ENCODE measurements at regions not wholly inside any gene's neighbourhood (a gene's known extent, or its start where the extent isn't known, plus 50 kb on each side); places are given as distances from the start of the nearest gene placed in this dataset.

DNA sequence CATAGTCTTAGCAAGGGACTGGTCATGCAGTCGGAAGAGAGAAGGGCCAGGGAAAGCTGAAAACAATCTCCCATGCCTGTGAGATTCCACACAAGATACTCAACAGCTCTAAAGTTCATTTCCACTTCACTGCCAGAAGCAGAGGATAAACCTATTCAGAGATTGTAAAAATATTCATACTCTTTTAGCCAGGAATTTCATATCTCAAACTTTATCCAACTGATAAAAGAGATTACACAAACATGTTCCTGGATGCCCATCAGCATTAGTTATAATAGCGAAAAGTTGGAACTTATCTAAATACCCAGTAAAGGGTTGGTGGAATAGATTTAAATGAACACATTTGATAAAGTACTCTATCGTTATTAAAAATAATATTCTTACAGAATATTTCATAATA is 75.2 kb upstream of the ARHGEF3 start:
- H4K20me1 ChIP-seq (ENCODE audit: insufficient read depth, low read length) = no peaks in the 10 kb centered on the region
- peaks cover 19% of the 10 kb centered on the region for H3K79me2 ChIP-seq (ENCODE audit: insufficient read depth, low read length)
- peaks cover 11% of the 10 kb centered on the region; the same call in 1 of the 2 replicates for H3K36me3 ChIP-seq (ENCODE audit: insufficient read depth, low read length)
- H3K4me2 ChIP-seq (ENCODE audit: insufficient read depth, low read length) = no peak overlapping the region
- no peak overlapping the region for H3K9ac ChIP-seq (ENCODE audit: low read depth, low read length)
- H3K27ac ChIP-seq (ENCODE audit: low read length) = no peak overlapping the region
- no peak overlapping the region for H2AFZ ChIP-seq (ENCODE audit: low read depth, low read length)
- no peak overlapping the region for H3K4me3 ChIP-seq (ENCODE audit: low read depth in 1 of 2, low read length in 2 of 2)
- H3K9me3 ChIP-seq (ENCODE audit: insufficient read depth, low read length, severe bottlenecking) = no peaks in the 10 kb centered on the region
- no peak for DNase-seq
- no peak for ATAC-seq (ENCODE audit: insufficient read depth, low read depth)
- H3K4me1 ChIP-seq (ENCODE audit: insufficient read depth, low read length) = no peaks in the 10 kb centered on the region
- no peak for TF ChIP-seq EZH2 (IDR thresholded peaks at IDR 0.05; ENCODE audit: borderline replicate concordance, low read depth, low read length, severe bottlenecking)
- TF ChIP-seq, protein P1, sequence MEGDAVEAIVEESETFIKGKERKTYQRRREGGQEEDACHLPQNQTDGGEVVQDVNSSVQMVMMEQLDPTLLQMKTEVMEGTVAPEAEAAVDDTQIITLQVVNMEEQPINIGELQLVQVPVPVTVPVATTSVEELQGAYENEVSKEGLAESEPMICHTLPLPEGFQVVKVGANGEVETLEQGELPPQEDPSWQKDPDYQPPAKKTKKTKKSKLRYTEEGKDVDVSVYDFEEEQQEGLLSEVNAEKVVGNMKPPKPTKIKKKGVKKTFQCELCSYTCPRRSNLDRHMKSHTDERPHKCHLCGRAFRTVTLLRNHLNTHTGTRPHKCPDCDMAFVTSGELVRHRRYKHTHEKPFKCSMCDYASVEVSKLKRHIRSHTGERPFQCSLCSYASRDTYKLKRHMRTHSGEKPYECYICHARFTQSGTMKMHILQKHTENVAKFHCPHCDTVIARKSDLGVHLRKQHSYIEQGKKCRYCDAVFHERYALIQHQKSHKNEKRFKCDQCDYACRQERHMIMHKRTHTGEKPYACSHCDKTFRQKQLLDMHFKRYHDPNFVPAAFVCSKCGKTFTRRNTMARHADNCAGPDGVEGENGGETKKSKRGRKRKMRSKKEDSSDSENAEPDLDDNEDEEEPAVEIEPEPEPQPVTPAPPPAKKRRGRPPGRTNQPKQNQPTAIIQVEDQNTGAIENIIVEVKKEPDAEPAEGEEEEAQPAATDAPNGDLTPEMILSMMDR (IDR thresholded peaks at IDR 0.05; ENCODE audit: borderline replicate concordance, extremely low read depth, low read length, poor library complexity, severe bottlenecking) = no peak
- H3K27me3 ChIP-seq (ENCODE audit: insufficient read depth, low read length, poor library complexity) = no peaks in the 10 kb centered on the region

DNA sequence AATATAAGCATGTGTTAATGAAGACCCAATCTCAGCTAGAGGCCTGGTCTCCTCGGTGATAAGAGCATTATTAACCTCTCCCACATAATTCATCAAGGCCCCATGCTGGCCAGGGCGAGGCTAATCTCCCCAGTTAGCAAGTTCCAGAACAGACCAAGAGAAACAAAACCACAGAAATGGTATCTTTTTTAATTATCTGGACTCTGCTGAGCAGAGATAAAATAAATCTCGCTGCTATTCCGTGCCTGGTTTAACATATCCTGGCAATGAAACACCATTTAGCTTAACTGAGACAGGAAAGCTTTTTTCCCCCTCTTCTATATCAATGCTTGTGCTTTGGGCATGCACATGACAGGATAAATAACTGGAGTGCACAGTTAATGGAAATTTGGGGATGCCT is 72.5 kb upstream of the ARHGEF3 start:
- Histone ChIP-seq H4K20me1 (ENCODE audit: insufficient read depth, low read length) (no peaks in the 10 kb centered on the region), H2AFZ (ENCODE audit: low read depth, low read length) (no peak overlapping the region), H3K4me3 (ENCODE audit: low read depth in 1 of 2, low read length in 2 of 2) (no peak overlapping the region), H3K4me2 (ENCODE audit: insufficient read depth, low read length) (no peak overlapping the region), H3K9ac (ENCODE audit: low read depth, low read length) (no peak overlapping the region), H3K36me3 (ENCODE audit: insufficient read depth, low read length) (no peaks in the 10 kb centered on the region), H3K27ac (ENCODE audit: low read length) (no peak overlapping the region), H3K27me3 (ENCODE audit: insufficient read depth, low read length, poor library complexity) (no peaks in the 10 kb centered on the region), H3K9me3 (ENCODE audit: insufficient read depth, low read length, severe bottlenecking) (no peaks in the 10 kb centered on the region), H3K79me2 (ENCODE audit: insufficient read depth, low read length) (peaks cover 19% of the 10 kb centered on the region), H3K4me1 (ENCODE audit: insufficient read depth, low read length) (no peaks in the 10 kb centered on the region)
- TF ChIP-seq, protein P1 (IDR thresholded peaks at IDR 0.05; ENCODE audit: borderline replicate concordance, extremely low read depth, low read length, poor library complexity, severe bottlenecking) = no peak
- TF ChIP-seq EZH2 (IDR thresholded peaks at IDR 0.05; ENCODE audit: borderline replicate concordance, low read depth, low read length, severe bottlenecking) = no peak
- DNase-seq (no peak), ATAC-seq (ENCODE audit: insufficient read depth, low read depth) (no peak)

DNA sequence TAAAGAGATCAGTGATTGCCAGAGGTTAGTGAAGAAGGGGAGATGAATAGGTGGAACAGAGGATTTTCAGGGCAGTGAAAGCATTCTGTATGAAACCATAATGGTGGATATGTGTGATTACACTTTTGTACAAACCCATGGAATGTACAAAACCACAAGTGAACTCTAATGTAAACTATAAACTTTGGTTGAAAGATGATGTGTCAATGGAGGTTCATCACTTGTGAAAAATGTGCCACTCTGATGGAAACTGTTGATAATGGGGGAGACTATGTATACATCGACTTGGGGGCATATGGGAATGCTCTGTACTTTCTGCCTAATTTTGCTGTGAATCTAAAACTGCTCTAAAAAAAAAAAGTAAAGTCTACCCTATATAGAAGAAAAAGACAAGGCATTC is 68.7 kb upstream of the ARHGEF3 start:
- no peaks in the 10 kb centered on the region for H3K36me3 ChIP-seq (ENCODE audit: insufficient read depth, low read length)
- DNase-seq = no peak
- no peaks in the 10 kb centered on the region for H3K4me1 ChIP-seq (ENCODE audit: insufficient read depth, low read length)
- no peak for ATAC-seq (ENCODE audit: insufficient read depth, low read depth)
- TF ChIP-seq, protein P1 (IDR thresholded peaks at IDR 0.05; ENCODE audit: borderline replicate concordance, extremely low read depth, low read length, poor library complexity, severe bottlenecking) = no peak
- TF ChIP-seq EZH2 (IDR thresholded peaks at IDR 0.05; ENCODE audit: borderline replicate concordance, low read depth, low read length, severe bottlenecking) = no peak
- no peaks in the 10 kb centered on the region for H3K9me3 ChIP-seq (ENCODE audit: insufficient read depth, low read length, severe bottlenecking)
- peaks cover 17% of the 10 kb centered on the region for H3K79me2 ChIP-seq (ENCODE audit: insufficient read depth, low read length)
- no peak overlapping the region for H3K9ac ChIP-seq (ENCODE audit: low read depth, low read length)
- H3K27ac ChIP-seq (ENCODE audit: low read length) = no peak overlapping the region
- no peaks in the 10 kb centered on the region for H3K27me3 ChIP-seq (ENCODE audit: insufficient read depth, low read length, poor library complexity)
- no peak overlapping the region for H3K4me3 ChIP-seq (ENCODE audit: low read depth in 1 of 2, low read length in 2 of 2)
- no peak overlapping the region for H2AFZ ChIP-seq (ENCODE audit: low read depth, low read length)
- no peak overlapping the region for H3K4me2 ChIP-seq (ENCODE audit: insufficient read depth, low read length)
- no peaks in the 10 kb centered on the region for H4K20me1 ChIP-seq (ENCODE audit: insufficient read depth, low read length)
